ENCODE measurements at regions not wholly inside any gene's neighbourhood (a gene's known extent, or its start where the extent isn't known, plus 50 kb on each side); places are given as distances from the start of the nearest gene placed in this dataset.

GRCh38 chr4:124883632-124884031 lies 171.1 kb upstream of the ANKRD50 start:
- no peak for TF ChIP-seq CTCF (IDR thresholded peaks at IDR 0.05 in 2 of 3, conservative IDR thresholded peaks at IDR 0.05 in 1 of 3; ENCODE audit: control insufficient read depth in 2 of 3, extremely low read depth in 1 of 3, insufficient read depth in 1 of 3, low read depth in 3 of 3, low read length in 3 of 3)
- TF ChIP-seq YY1 (IDR thresholded peaks at IDR 0.05; ENCODE audit: low read depth, low read length): no peak
- TF ChIP-seq CREB1 (IDR thresholded peaks at IDR 0.05; ENCODE audit: low read depth): no peak
- TF ChIP-seq SP1 (IDR thresholded peaks at IDR 0.05; ENCODE audit: low read depth, low read length): no peak
- TF ChIP-seq EZH2 (IDR thresholded peaks at IDR 0.05; ENCODE audit: borderline replicate concordance, control insufficient read depth, low read depth, low read length): no peak
- TF ChIP-seq ZBED1 (IDR thresholded peaks at IDR 0.05; ENCODE audit: borderline replicate concordance): no peak
- no peak for TF ChIP-seq SRF (IDR thresholded peaks at IDR 0.05; ENCODE audit: low read depth in 2 of 2, low read length in 2 of 2)
- TF ChIP-seq SUZ12 (IDR thresholded peaks at IDR 0.05; ENCODE audit: unreplicated experiment): no peak
- TF ChIP-seq SREBF2 (IDR thresholded peaks at IDR 0.05; ENCODE audit: low read length): no peak
- TF ChIP-seq, protein P1, sequence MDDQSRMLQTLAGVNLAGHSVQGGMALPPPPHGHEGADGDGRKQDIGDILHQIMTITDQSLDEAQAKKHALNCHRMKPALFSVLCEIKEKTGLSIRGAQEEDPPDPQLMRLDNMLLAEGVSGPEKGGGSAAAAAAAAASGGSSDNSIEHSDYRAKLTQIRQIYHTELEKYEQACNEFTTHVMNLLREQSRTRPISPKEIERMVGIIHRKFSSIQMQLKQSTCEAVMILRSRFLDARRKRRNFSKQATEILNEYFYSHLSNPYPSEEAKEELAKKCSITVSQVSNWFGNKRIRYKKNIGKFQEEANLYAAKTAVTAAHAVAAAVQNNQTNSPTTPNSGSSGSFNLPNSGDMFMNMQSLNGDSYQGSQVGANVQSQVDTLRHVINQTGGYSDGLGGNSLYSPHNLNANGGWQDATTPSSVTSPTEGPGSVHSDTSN (IDR thresholded peaks at IDR 0.05; ENCODE audit: insufficient replicate concordance, low read depth, low read length): no peak
- no peak for TF ChIP-seq POLR2A (IDR thresholded peaks at IDR 0.05; ENCODE audit: low read depth, low read length)
- TF ChIP-seq, protein P2, sequence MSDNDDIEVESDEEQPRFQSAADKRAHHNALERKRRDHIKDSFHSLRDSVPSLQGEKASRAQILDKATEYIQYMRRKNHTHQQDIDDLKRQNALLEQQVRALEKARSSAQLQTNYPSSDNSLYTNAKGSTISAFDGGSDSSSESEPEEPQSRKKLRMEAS (IDR thresholded peaks at IDR 0.05; ENCODE audit: low read depth, low read length): no peak

Data from GM12878 (cell line).